Breast epithelium (tissue), 4 donors: ENCODE measurements at regions not wholly inside any gene's neighbourhood (a gene's known extent, or its start where the extent isn't known, plus 50 kb on each side); places are given as distances from the start of the nearest gene placed in this dataset.

Source experiments
- DNase-seq, 2 donors: peaks; one replicate each; pipeline ENCODE4 v3.0.0-alpha.2; 2019; ENCODE audit warnings: low spot score in 2 of 2
- H3K27ac ChIP-seq, 2 donors: fragments of 200-600 bp; sonication (generic) in 1 of 2; one replicate each; pipeline ENCODE4 v1.5.1; 2016 to 2019; ENCODE audit warnings: mild to moderate bottlenecking in 1 of 2
- H3K27me3 ChIP-seq, 2 donors: fragments of 200-600 bp; sonication (generic) in 1 of 2; one replicate each; pipeline versions ENCODE4 v1.5.1 to v1.6.0; 2017 to 2019; ENCODE audit warnings: control low read depth in 1 of 2, mild to moderate bottlenecking in 1 of 2
- H3K36me3 ChIP-seq: fragments of 200-600 bp; one replicate; pipeline ENCODE4 v1.5.1; 2019
- H3K4me1 ChIP-seq, 2 donors: fragments of 200-600 bp; sonication (generic); one replicate each; pipeline ENCODE4 v1.5.1; 2016 to 2019; ENCODE audit warnings: control low read depth in 1 of 2
- H3K4me3 ChIP-seq, 3 donors: fragments of 200-600 bp; sonication (generic); 1 replicate in 2 of 3; 2 replicates in 1 of 3; pipeline ENCODE4 v1.5.1; 2016 to 2019; ENCODE audit warnings: mild to moderate bottlenecking in 3 of 3, moderate library complexity in 2 of 3
- H3K9me3 ChIP-seq, 2 donors: fragments of 200-600 bp; sonication (generic) in 1 of 2; one replicate each; pipeline ENCODE4 v1.5.1; 2016 to 2019; ENCODE audit warnings: control low read depth in 1 of 2
- CTCF ChIP-seq, 3 donors: fragments of 450-650 bp; IDR thresholded peaks; one replicate each; pipeline ENCODE4 v1.5.1; 2016 to 2017; ENCODE audit warnings: antibody characterized with exemption in 3 of 3, mild to moderate bottlenecking in 3 of 3, moderate library complexity in 3 of 3
- POLR2A ChIP-seq: fragments of 450-650 bp; IDR thresholded peaks from one replicate; pipeline ENCODE4 v1.6.1; 2016; ENCODE audit warnings: antibody characterized with exemption, mild to moderate bottlenecking, moderate library complexity
- POLR2AphosphoS5 ChIP-seq, 3 donors: sonication (generic); formaldehyde crosslinking; IDR thresholded peaks; one replicate each; pipeline ENCODE4 v1.6.1; 2017; ENCODE audit warnings: antibody characterized with exemption in 3 of 3
- intact Hi-C: fragments of 100-400 bp; cut with DNase I; formaldehyde crosslinking; loops from one replicate; pipeline ENCODE4 v1.15.1; 2023; ENCODE audit warnings: low total_unique reads

DNA sequence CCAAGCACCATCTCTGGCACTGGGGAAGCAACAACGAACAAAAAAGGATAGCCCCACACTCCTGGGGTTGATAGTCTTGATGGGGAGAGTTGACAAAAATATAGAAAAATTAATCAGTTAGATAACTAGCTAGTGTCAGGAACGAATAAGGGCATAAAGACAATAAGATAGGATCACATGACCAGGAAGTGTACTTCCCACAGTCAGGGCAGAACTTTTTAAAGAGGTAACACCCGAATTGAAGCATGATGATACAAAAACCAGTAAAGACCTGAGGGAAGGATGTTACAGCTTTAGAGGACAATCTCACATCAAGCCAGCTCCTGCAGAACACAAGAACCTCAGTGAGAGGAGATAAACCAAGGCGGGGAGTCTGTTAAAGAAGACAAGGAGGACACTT is 295.4 kb upstream of the CRIM1 start:
- no peak overlapping the region for H3K27ac ChIP-seq
- intact Hi-C loops = no loop called here
- no peaks in the 10 kb centered on the region for H3K36me3 ChIP-seq
- H3K9me3 ChIP-seq = peaks cover 0 to 2% of the 10 kb centered on the region in 2 donors
- no peaks in the 10 kb centered on the region for H3K4me1 ChIP-seq
- H3K4me3 ChIP-seq = no peak overlapping the region
- H3K27me3 ChIP-seq = no peaks in the 10 kb centered on the region
- DNase-seq = no peak
- TF ChIP-seq POLR2A = no peak
- no peak for TF ChIP-seq POLR2AphosphoS5 (IDR thresholded peaks at IDR 0.05)
- TF ChIP-seq CTCF (IDR thresholded peaks at IDR 0.05) = no peak

GRCh38 chr2:36059691-36060090 is 295.9 kb upstream of the CRIM1 start:
- DNase-seq = no peak

GRCh38 chr2:36058953-36059352 is 296.6 kb upstream of the CRIM1 start:
- no peak for DNase-seq
- Histone ChIP-seq H3K4me1 (no peaks in the 10 kb centered on the region), H3K27me3 (no peaks in the 10 kb centered on the region), H3K4me3 (no peak overlapping the region), H3K9me3 (no peaks in the 10 kb centered on the region), H3K36me3 (no peaks in the 10 kb centered on the region), H3K27ac (no peak overlapping the region)
- intact Hi-C loops = no loop called here
- TF ChIP-seq POLR2A = no peak
- TF ChIP-seq CTCF (IDR thresholded peaks at IDR 0.05) = no peak
- TF ChIP-seq POLR2AphosphoS5 (IDR thresholded peaks at IDR 0.05) = no peak

More at GRCh38 chr2:36059691-36060090, 295.9 kb upstream of the CRIM1 start:
- H3K4me1 ChIP-seq = no peaks in the 10 kb centered on the region
- intact Hi-C loops = no loop called here
- H3K9me3 ChIP-seq = no peaks in the 10 kb centered on the region
- TF ChIP-seq POLR2A (no peak), CTCF (IDR thresholded peaks at IDR 0.05) (no peak), POLR2AphosphoS5 (IDR thresholded peaks at IDR 0.05) (no peak)
- no peaks in the 10 kb centered on the region for H3K36me3 ChIP-seq
- no peaks in the 10 kb centered on the region for H3K27me3 ChIP-seq
- no peak overlapping the region for H3K27ac ChIP-seq
- no peak overlapping the region for H3K4me3 ChIP-seq

GRCh38 chr2:36058076-36058475 is 297.5 kb upstream of the CRIM1 start:
- no peak for TF ChIP-seq POLR2A
- no peak for TF ChIP-seq POLR2AphosphoS5 (IDR thresholded peaks at IDR 0.05)
- no peak for TF ChIP-seq CTCF (IDR thresholded peaks at IDR 0.05)

DNA sequence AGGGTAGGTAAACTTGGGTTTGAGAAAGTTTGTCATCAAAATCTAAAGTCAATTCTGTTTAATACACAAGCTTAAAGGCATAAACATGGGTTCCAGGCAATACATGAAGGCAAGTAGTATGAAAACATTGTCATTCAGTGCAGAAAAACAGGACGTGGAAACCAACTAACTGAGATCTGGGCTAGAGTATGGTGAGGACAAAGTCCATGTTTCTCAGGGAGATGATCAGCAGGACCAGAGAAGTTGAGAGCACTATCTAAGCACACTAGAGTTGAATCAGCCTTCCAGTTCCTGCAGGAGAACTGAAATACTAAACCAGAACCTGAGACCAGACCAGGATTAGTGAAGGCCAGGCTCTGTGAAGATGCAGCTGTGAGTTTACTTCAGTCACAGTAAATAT is 302.8 kb upstream of the CRIM1 start:
- Histone ChIP-seq H3K4me1 (no peaks in the 10 kb centered on the region), H3K27me3 (no peaks in the 10 kb centered on the region), H3K36me3 (no peaks in the 10 kb centered on the region), H3K4me3 (no peak overlapping the region), H3K27ac (no peak overlapping the region), H3K9me3 (no peaks in the 10 kb centered on the region)
- no peak for DNase-seq
- TF ChIP-seq POLR2AphosphoS5 (IDR thresholded peaks at IDR 0.05) (no peak), POLR2A (no peak), CTCF (IDR thresholded peaks at IDR 0.05) (no peak)
- intact Hi-C loops = no loop called here

More at GRCh38 chr2:36058076-36058475, 297.5 kb upstream of the CRIM1 start:
- no peaks in the 10 kb centered on the region for H3K27me3 ChIP-seq
- no peak for DNase-seq
- no peaks in the 10 kb centered on the region for H3K4me1 ChIP-seq
- H3K4me3 ChIP-seq = no peak overlapping the region
- H3K9me3 ChIP-seq = no peaks in the 10 kb centered on the region
- H3K27ac ChIP-seq = no peak overlapping the region
- no peaks in the 10 kb centered on the region for H3K36me3 ChIP-seq
- intact Hi-C loops = no loop called here
